G401 (cell line): ENCODE measurements at regions not wholly inside any gene's neighbourhood (a gene's known extent, or its start where the extent isn't known, plus 50 kb on each side); places are given as distances from the start of the nearest gene placed in this dataset.
"Not testable (repeated sequence)": the region's sequence is repeated elsewhere in the genome, so short reads cannot be mapped to it uniquely, and the experiment has no call there.

Experiments used
- DNase-seq: peaks from one replicate; pipeline ENCODE4 v3.0.0-alpha.2; 2015; ENCODE audit warnings: low spot score
- in situ Hi-C: cut with HindIII; loops from 2 replicates; pipeline ENCODE4 v1.10.0; 2016; ENCODE audit warnings: low sequenced_read_pairs, mixed read lengths

GRCh38 chr1:83457735-83458248, 541.1 kb downstream of the TTLL7 start:
- in situ Hi-C loops, DNase-seq: not testable (repeated sequence)

GRCh38 chr1:83457281-83457680, 541.7 kb downstream of the TTLL7 start:
- in situ Hi-C loops, DNase-seq: not testable (repeated sequence)

- in situ Hi-C loops, DNase-seq: not testable (repeated sequence)
These were observed 543.2 kb downstream of the TTLL7 start for GRCh38 chr1:83455753-83456152.

GRCh38 chr1:83445873-83446272, 553.1 kb downstream of the TTLL7 start:
- DNase-seq, in situ Hi-C loops: not testable (repeated sequence)

GRCh38 chr1:83442412-83442811, 556.5 kb downstream of the TTLL7 start:
- DNase-seq, in situ Hi-C loops: not testable (repeated sequence)

- DNase-seq, in situ Hi-C loops: not testable (repeated sequence)
These were observed 558.3 kb downstream of the TTLL7 start for GRCh38 chr1:83440586-83440985.

GRCh38 chr1:83440021-83440420, 558.9 kb downstream of the TTLL7 start:
- DNase-seq, in situ Hi-C loops: not testable (repeated sequence)

GRCh38 chr1:83438316-83438715, 560.6 kb downstream of the TTLL7 start:
- DNase-seq, in situ Hi-C loops: not testable (repeated sequence)

- DNase-seq: not testable (repeated sequence)
These were observed 563.6 kb downstream of the TTLL7 start for GRCh38 chr1:83435336-83435735.

GRCh38 chr1:83427566-83427965, 571.4 kb downstream of the TTLL7 start:
- in situ Hi-C loops, DNase-seq: not testable (repeated sequence)

More at GRCh38 chr1:83435336-83435735, 563.6 kb downstream of the TTLL7 start:
- in situ Hi-C loops: not testable (repeated sequence)

GRCh38 chr1:83423382-83423781, 575.5 kb downstream of the TTLL7 start:
- DNase-seq, in situ Hi-C loops: not testable (repeated sequence)

GRCh38 chr1:83418558-83418957, 580.4 kb downstream of the TTLL7 start:
- DNase-seq: no peak
- in situ Hi-C loops: no loop called here

GRCh38 chr1:83413839-83414107, 585.2 kb downstream of the TTLL7 start:
- DNase-seq, in situ Hi-C loops: not testable (repeated sequence)

- in situ Hi-C loops, DNase-seq: not testable (repeated sequence)
These were observed 588.1 kb downstream of the TTLL7 start for GRCh38 chr1:83410746-83411413.

GRCh38 chr1:83406693-83407371, 592.1 kb downstream of the TTLL7 start:
- DNase-seq, in situ Hi-C loops: not testable (repeated sequence)

GRCh38 chr1:83405789-83406188, 593.1 kb downstream of the TTLL7 start:
- DNase-seq, in situ Hi-C loops: not testable (repeated sequence)

- in situ Hi-C loops, DNase-seq: not testable (repeated sequence)
These were observed 595.4 kb downstream of the TTLL7 start for GRCh38 chr1:83403500-83403899.

GRCh38 chr1:83401146-83401545, 597.8 kb downstream of the TTLL7 start:
- DNase-seq, in situ Hi-C loops: not testable (repeated sequence)

- in situ Hi-C loops, DNase-seq: not testable (repeated sequence)
These were observed 598.8 kb downstream of the TTLL7 start for GRCh38 chr1:83400173-83400572.

GRCh38 chr1:83398125-83398524, 600.8 kb downstream of the TTLL7 start:
- in situ Hi-C loops, DNase-seq: not testable (repeated sequence)
